Caco-2 (cell line): ENCODE measurements at regions not wholly inside any gene's neighbourhood (a gene's known extent, or its start where the extent isn't known, plus 50 kb on each side); places are given as distances from the start of the nearest gene placed in this dataset.

Experiments used
- BruUV-seq: library from RNA; stranded (reverse); fragments of 400-500 nt; replicated peaks from 2 replicates; lab custom pipeline; 2021; lab: Mats Ljungman, UMichigan
- CTCF ChIA-PET: fragments of 300-600 bp; sonication (Branson Sonifier 250); formaldehyde crosslinking; loops from one replicate; lab custom pipeline; 2022; ENCODE audit warnings: antibody characterized with exemption; lab: Charles Lee
- POLR2A ChIA-PET: fragments of 300-600 bp; sonication (Branson Sonifier 250); formaldehyde crosslinking; loops from one replicate; lab custom pipeline; 2022; ENCODE audit warnings: antibody characterized with exemption; lab: Charles Lee
- DNase-seq, 2 experiments: peaks; one replicate each; pipeline versions ENCODE4 v3.0.0 to v3.0.0-alpha.2; 2020 to 2022
- H3K27me3 ChIP-seq: replicated peaks from 2 replicates; pipeline ENCODE4 v1.6.0; 2011; ENCODE audit warnings: low read length; ENCODE audit not compliant: control insufficient read depth, insufficient read depth
- H3K36me3 ChIP-seq: 2 replicates; pipeline ENCODE4 v1.5.1; 2011; ENCODE audit warnings: low read length; ENCODE audit not compliant: control insufficient read depth, insufficient read depth
- H3K4me1 ChIP-seq: fragments of 250-450 bp; sonication (Bioruptor Pico); 2 replicates; pipeline ENCODE4 v1.5.1; 2020; ENCODE audit warnings: mild to moderate bottlenecking
- H3K4me3 ChIP-seq: 2 replicates; pipeline ENCODE4 v1.5.1; 2011; ENCODE audit warnings: low read depth, mild to moderate bottlenecking, control low read depth, low read length
- H3K9me3 ChIP-seq: fragments of 250-450 bp; sonication (Bioruptor Pico); 2 replicates; pipeline ENCODE4 v1.5.1; 2020; ENCODE audit warnings: mild to moderate bottlenecking, moderate library complexity
- H3K27ac Mint-ChIP-seq: one replicate; pipeline ENCODE4 v1.8.0; 2022; ENCODE audit warnings: mixed read lengths; ENCODE audit not compliant: unreplicated experiment
- H3K27me3 Mint-ChIP-seq: one replicate; pipeline ENCODE4 v1.8.0; 2022; ENCODE audit warnings: mixed read lengths; ENCODE audit not compliant: insufficient read depth, unreplicated experiment
- H3K36me3 Mint-ChIP-seq: one replicate; pipeline ENCODE4 v1.8.0; 2022; ENCODE audit warnings: mild to moderate bottlenecking, mixed read lengths; ENCODE audit not compliant: insufficient read depth, unreplicated experiment
- H3K4me1 Mint-ChIP-seq: one replicate; pipeline ENCODE4 v1.8.0; 2022; ENCODE audit warnings: low read depth, mixed read lengths; ENCODE audit not compliant: unreplicated experiment
- H3K4me3 Mint-ChIP-seq: one replicate; pipeline ENCODE4 v1.8.0; 2022; ENCODE audit warnings: mild to moderate bottlenecking, moderate library complexity, mixed read lengths; ENCODE audit not compliant: unreplicated experiment
- H3K9me3 Mint-ChIP-seq: one replicate; pipeline ENCODE4 v1.8.0; 2022; ENCODE audit warnings: mixed read lengths; ENCODE audit not compliant: unreplicated experiment
- intact Hi-C: fragments of 100-400 bp; cut with micrococcal nuclease; formaldehyde crosslinking; loops from one replicate; pipeline ENCODE4 v1.10.0; 2022; ENCODE audit not compliant: unreplicated experiment
- TF ChIP-seq, protein P1 (sequence below), 2 experiments: fragments of 200-600 bp in 1 of 2; IDR thresholded peaks; 1 replicate in 1 of 2; 2 replicates in 1 of 2; pipeline versions ENCODE4 v1.5.1 to v1.8.0; 2011 to 2022; ENCODE audit warnings: antibody characterized with exemption in 1 of 2, control low read depth in 1 of 2, inconsistent platforms in 1 of 2, low read depth in 1 of 2, low read length in 1 of 2, mild to moderate bottlenecking in 1 of 2, moderate library complexity in 1 of 2; ENCODE audit not compliant: insufficient read depth in 1 of 2, severe bottlenecking in 1 of 2, unreplicated experiment in 1 of 2

GRCh38 chr3:13141183-13141582 lies 68.0 kb upstream of the IQSEC1 start:
- H3K4me3 Mint-ChIP-seq: no peak overlapping the region
- H3K9me3 Mint-ChIP-seq: no peaks in the 10 kb centered on the region
- H3K27me3 Mint-ChIP-seq: peaks cover 23% of the 10 kb centered on the region
- DNase-seq: no peak
- no peaks in the 10 kb centered on the region for H3K4me1 ChIP-seq
- H3K4me1 Mint-ChIP-seq: no peaks in the 10 kb centered on the region
- BruUV-seq: no TSS peak
- H3K36me3 Mint-ChIP-seq: no peaks in the 10 kb centered on the region
- POLR2A ChIA-PET: no interaction called here
- H3K36me3 ChIP-seq: no peaks in the 10 kb centered on the region
- H3K27me3 ChIP-seq: no peaks in the 10 kb centered on the region; the same call in 1 of the 2 replicates
- no peaks in the 10 kb centered on the region for H3K9me3 ChIP-seq
- CTCF ChIA-PET: interaction anchor here (1.3 kb wide), 1 partner anchor 49 kb away, joined by 6 read pairs; no protein-coding TSS in a partner anchor
- H3K4me3 ChIP-seq: no peak overlapping the region
- intact Hi-C loops: no loop called here
- TF ChIP-seq, protein P1, sequence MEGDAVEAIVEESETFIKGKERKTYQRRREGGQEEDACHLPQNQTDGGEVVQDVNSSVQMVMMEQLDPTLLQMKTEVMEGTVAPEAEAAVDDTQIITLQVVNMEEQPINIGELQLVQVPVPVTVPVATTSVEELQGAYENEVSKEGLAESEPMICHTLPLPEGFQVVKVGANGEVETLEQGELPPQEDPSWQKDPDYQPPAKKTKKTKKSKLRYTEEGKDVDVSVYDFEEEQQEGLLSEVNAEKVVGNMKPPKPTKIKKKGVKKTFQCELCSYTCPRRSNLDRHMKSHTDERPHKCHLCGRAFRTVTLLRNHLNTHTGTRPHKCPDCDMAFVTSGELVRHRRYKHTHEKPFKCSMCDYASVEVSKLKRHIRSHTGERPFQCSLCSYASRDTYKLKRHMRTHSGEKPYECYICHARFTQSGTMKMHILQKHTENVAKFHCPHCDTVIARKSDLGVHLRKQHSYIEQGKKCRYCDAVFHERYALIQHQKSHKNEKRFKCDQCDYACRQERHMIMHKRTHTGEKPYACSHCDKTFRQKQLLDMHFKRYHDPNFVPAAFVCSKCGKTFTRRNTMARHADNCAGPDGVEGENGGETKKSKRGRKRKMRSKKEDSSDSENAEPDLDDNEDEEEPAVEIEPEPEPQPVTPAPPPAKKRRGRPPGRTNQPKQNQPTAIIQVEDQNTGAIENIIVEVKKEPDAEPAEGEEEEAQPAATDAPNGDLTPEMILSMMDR (IDR thresholded peaks at IDR 0.05; ENCODE audit: insufficient read depth in 1 of 2, low read depth in 1 of 2, low read length in 1 of 2, severe bottlenecking in 1 of 2, unreplicated experiment in 1 of 2): no peak
- no peak overlapping the region for H3K27ac Mint-ChIP-seq

DNA sequence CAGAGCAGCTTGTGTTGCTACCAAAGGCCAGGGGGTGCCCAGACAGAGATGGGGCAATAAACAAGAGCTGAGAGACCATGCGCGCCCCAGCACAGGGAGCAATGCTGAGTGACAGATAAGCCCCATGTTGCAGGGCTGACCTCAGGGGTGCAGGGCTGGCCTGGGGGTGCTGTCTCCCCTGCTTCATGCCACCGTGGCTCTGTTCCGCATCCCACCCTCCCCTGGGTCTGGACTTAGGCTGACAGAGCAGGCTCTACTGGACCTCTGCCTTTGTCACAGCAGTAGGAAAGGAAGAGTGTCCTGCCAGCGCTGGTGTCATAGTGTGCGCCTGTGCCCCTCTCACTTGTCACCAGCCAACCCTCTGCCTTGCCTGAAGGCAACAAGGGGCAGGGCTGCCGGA lies 67.4 kb upstream of the IQSEC1 start:
- no peak overlapping the region for H3K4me3 Mint-ChIP-seq
- H3K9me3 Mint-ChIP-seq: no peaks in the 10 kb centered on the region
- peaks cover 23% of the 10 kb centered on the region for H3K27me3 Mint-ChIP-seq
- H3K4me1 Mint-ChIP-seq: no peaks in the 10 kb centered on the region
- Histone ChIP-seq H3K27me3 (no peaks in the 10 kb centered on the region; the same call in 1 of the 2 replicates), H3K4me1 (no peaks in the 10 kb centered on the region), H3K36me3 (no peaks in the 10 kb centered on the region), H3K4me3 (no peak overlapping the region), H3K9me3 (no peaks in the 10 kb centered on the region)
- POLR2A ChIA-PET: no interaction called here
- H3K27ac Mint-ChIP-seq: no peak overlapping the region
- CTCF ChIA-PET: no interaction called here
- no TSS peak for BruUV-seq
- TF ChIP-seq, protein P1 (IDR thresholded peaks at IDR 0.05; ENCODE audit: insufficient read depth in 1 of 2, low read depth in 1 of 2, low read length in 1 of 2, severe bottlenecking in 1 of 2, unreplicated experiment in 1 of 2): no peak
- H3K36me3 Mint-ChIP-seq: no peaks in the 10 kb centered on the region
- DNase-seq: no peak
- intact Hi-C loops: no loop called here

DNA sequence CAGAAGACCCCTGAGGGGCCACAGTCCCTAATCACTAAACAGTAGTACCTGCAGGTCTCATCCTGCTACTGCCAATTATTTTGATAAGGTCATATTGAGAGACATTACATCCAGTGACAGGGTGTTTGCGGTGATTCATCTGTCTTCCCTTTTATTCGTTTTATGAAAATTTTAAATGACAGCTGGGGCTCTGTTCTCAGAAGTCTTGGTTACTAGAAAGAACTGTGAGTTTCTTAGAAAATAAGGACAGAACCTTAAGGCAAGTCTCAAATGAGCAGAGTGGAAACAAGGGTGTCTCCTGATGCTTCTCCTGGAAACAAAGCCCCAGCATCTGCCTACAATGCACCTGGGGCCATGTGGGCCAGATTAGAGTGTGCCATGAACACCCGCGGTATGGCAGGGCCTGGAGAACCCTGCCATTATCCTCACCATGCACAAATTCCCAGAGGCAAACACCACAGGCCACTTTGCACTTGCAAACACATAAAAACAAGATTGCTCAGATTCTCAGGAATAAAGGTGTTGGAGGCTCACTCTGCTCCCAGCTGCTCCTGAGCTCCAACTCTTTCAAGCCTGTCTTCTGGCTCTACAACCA lies 66.3 kb upstream of the IQSEC1 start:
- BruUV-seq: no TSS peak
- H3K4me1 ChIP-seq: no peaks in the 10 kb centered on the region
- no peak for DNase-seq
- ChIA-PET CTCF (no interaction called here), POLR2A (no interaction called here)
- H3K27me3 ChIP-seq: no peaks in the 10 kb centered on the region; the same call in 1 of the 2 replicates
- no peaks in the 10 kb centered on the region for H3K9me3 ChIP-seq
- no peak overlapping the region for H3K27ac Mint-ChIP-seq
- H3K4me3 Mint-ChIP-seq: no peak overlapping the region
- H3K36me3 ChIP-seq: no peaks in the 10 kb centered on the region
- TF ChIP-seq, protein P1 (IDR thresholded peaks at IDR 0.05; ENCODE audit: insufficient read depth in 1 of 2, low read depth in 1 of 2, low read length in 1 of 2, severe bottlenecking in 1 of 2, unreplicated experiment in 1 of 2): no peak
- H3K36me3 Mint-ChIP-seq: no peaks in the 10 kb centered on the region
- no peaks in the 10 kb centered on the region for H3K9me3 Mint-ChIP-seq
- H3K27me3 Mint-ChIP-seq: peaks cover 23% of the 10 kb centered on the region
- no peaks in the 10 kb centered on the region for H3K4me1 Mint-ChIP-seq
- intact Hi-C loops: no loop called here
- H3K4me3 ChIP-seq: no peak overlapping the region
